GM19438 (cell line): ENCODE measurements at regions not wholly inside any gene's neighbourhood (a gene's known extent, or its start where the extent isn't known, plus 50 kb on each side); places are given as distances from the start of the nearest gene placed in this dataset.
"Not testable (repeated sequence)": the region's sequence is repeated elsewhere in the genome, so short reads cannot be mapped to it uniquely, and the experiment has no call there.

ENCODE experiments used
- ATAC-seq: cut with Tn5 transposase; IDR thresholded peaks from one replicate; pipeline ENCODE4 v1.9.1; 2021; ENCODE audit warnings: low read depth; ENCODE audit not compliant: unreplicated experiment

GRCh38 chr3:59245300-59245858 is 195.6 kb upstream of the CFAP20DC start:
- no peak for ATAC-seq

GRCh38 chr3:59244343-59244742 is 194.5 kb upstream of the CFAP20DC start:
- no peak for ATAC-seq

- ATAC-seq, result no peak
Observed at GRCh38 chr3:59243476-59243875, 193.7 kb upstream of the CFAP20DC start.

GRCh38 chr3:59240666-59241255 is 190.9 kb upstream of the CFAP20DC start:
- no peak for ATAC-seq

DNA sequence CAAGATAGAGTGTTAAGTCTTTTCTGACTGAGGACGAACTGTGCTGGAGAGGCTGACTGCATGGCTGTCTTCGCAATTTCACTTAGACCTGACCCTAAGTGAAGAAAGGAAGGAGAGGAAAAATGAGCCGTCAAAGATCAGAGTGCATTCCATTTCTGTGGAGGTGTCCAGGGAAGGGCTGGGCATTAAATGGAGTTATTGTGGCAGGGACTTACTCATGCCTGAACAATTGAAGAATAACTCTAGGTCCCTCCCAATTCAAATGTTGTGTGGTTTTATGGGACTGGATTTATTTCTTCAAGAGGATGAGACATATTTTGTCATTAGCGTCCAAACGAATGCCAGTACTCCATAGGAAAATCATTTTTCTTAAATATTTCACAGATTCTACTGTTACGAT is 187.3 kb upstream of the CFAP20DC start:
- no peak for ATAC-seq

DNA sequence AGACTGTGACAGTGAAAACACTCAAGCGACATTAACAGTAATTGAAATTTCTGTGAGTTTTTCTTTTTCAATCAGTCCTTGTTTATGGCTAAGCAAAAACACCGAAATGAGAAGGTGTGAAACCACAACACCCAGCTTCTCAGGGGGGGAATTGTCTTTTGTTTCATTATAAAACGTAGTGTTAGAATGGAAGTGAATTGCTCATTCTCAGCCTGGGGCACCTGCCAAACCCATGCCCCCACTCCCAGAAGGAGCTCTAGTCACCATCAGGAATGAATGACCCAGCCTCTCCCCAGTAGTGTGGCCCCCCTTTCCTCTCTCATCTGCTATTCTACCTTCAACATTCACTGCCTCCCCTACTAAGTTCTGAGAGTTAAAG is 185.8 kb upstream of the CFAP20DC start:
- ATAC-seq, result no peak

GRCh38 chr3:59234884-59235633 is 185.2 kb upstream of the CFAP20DC start:
- no peak for ATAC-seq

DNA sequence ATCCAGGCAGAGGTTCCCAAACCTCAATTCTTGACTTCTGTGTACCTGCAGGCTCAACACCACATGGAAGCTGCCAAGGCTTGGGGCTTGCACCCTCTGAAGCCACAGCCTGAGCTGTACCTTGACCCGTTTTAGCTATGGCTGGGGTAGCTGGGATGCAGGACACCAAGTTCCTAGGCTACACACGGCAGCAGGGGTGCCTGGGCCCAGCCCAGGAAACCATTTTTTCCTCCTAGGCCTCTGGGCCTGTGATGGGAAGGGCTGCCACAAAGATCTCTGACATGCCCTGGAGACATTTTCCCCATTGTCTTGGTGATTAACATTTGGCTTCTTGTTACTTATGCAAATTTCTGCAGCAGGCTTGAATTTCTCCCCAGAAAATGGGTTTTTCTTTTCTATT is 180.6 kb upstream of the CFAP20DC start:
- ATAC-seq, result not testable (repeated sequence)

- ATAC-seq, result no peak
Observed at GRCh38 chr3:59213860-59214259, 164.0 kb upstream of the CFAP20DC start.

DNA sequence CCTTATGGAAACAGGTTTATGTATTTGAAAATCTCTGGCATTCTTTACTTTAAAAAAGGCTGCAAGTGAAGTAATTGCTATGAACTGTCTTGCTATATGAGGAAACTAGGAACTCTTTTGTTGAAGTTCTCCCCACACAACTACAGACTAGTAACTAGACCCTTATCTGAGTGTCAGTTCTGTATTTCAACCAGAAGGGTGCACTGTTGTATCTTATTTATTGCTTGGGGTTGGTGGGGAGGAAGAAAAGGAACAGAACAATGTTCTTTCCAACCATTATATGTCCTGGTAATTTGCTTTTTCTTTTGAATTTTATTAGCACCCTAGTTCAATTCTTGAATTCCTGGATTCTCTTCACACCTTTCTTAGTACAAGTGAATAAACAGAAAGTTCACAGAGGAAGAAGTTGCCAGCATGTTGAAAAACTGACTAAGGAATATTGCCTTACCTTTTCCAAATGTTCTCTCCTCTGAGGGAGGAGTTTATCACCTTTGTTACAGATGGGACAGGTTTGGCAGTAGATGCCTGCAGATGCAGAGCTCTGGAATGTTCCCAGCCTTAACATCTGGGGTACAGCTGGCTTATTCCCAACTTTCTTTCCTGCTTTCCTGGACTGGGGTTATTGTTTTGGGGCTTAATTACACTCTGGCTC is 162.4 kb upstream of the CFAP20DC start:
- no peak for ATAC-seq

DNA sequence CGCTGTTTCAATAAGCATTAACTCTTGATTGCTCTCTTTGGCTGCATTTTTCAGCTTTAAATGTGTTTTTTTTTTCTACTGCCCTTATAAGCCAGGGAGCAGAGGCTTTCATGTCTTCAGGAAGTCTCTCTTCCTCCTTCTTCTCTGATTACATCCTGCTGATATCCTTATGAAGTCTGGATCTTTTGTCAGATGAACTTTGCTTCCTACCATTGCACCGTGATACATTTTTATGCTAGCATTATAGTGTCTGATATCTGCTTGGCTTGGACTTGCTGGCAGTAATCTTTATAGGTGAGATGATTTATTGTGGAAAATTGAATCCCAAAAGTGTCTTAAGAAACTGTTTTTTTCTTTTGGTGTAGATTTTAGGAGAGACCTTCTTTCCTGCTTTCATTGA is 160.4 kb upstream of the CFAP20DC start:
- no peak for ATAC-seq

DNA sequence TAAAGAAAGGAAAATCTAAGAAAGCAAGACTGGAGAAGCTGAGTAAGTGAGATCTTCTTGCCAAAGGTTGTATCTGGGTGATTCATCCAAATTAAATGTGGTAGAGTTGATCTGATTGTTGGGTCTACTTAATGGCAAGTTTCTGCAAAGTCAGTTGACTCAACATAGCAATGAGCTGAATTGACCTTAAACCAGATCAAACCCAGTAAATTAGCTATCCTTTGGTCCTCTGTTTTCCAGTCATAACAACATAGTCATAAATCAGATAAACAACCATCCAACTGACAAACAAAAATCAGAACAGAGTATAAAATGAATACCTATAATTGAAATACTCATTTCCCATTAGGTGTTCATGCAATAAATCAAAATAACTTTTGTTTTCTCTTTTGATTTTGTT is 142.6 kb upstream of the CFAP20DC start:
- ATAC-seq, result no peak

DNA sequence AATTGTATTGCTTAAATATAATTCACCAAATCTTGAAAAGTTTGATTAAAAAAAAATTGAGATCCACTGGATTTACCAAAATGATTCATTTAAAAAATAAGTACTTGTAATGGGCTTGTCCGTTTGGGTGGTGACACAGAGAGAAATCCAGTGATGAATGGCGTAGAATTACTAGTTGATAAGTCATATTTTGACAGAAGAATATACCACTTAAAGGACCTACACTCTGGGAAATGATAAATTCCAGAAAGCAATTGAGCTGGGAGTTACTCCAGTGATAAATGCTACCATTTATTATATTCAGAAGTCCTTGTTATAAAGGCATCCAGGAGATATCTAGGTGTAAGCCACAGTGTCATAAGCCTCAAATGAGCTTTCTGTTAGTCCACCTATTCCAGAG is 141.8 kb upstream of the CFAP20DC start:
- ATAC-seq, result no peak

DNA sequence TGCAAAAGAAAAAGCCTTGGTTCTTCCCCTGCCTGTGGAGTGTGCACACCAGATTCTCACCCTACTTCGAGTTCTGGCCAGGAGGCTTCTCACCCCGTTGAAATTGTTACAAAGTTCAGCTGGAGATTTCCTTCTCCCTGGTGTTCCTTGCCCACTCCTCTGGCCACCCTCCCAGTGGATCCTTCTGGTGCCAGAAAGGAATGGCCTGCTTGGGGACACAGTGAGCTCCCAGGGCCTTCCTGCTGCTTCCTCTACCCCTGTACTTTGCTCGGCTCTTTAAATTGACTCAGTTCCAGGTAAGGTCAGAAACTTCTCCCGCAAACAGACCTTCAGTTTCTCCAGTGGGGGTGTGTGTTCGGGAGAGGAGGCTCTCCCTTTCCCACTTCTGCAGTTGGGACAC is 140.1 kb upstream of the CFAP20DC start:
- ATAC-seq, result no peak

GRCh38 chr3:59189526-59189925 is 139.7 kb upstream of the CFAP20DC start:
- ATAC-seq, result no peak

DNA sequence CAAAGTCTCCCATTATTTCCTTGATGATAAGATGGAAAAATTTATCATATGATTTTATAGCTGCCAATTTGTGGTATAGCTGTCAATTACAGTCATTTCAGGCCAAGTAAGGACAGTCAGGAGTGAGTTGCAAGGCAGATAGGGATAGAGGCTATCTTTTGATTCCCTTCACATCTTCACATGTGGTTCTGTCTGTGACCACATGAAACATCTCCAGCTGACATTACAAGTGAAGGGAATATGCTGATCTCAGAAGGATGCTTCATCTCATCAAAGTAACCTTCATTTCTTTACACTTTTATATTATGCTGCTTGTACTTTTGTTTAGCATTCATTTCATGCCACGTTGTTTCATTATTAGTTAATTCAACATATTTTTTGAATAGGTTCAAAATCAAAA is 136.9 kb upstream of the CFAP20DC start:
- no peak for ATAC-seq

DNA sequence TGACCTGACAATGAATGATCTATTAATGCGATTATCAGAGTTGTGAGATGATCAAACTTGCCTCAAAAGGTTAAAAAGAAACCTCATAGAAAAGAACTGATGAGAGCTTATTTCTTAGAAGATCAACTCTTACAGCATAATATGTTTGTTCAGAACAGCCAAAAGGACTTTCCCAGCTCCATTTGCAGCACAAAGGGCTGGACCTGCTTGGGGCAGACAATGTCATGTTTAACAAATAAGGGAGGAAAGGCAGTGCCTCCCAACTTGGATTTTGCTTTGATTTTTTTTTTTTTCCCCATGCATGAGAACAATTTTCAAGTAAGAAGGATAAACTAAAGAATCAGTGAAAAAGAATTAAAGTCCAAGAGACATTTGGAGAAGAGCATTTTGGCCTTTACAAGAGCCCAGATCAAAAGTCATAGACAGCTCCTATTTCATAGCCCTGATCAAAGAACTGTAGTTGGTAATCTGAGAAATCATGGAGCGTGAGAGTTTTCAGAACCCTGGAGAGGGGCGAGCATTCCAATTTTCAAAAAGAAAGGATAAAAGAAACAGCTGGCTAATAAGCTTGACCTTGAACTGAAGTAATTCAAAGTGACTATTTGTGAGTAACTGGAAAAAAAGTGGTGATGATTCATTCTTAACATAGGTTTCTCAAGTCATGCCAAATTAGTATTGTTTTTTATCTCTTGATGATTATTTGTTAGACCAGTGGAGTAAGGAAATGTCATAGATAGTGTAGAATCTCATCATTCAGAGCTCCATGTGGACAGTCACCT is 136.0 kb upstream of the CFAP20DC start:
- no peak for ATAC-seq

- no peak for ATAC-seq
Observed at GRCh38 chr3:59180006-59180405, 130.2 kb upstream of the CFAP20DC start.

DNA sequence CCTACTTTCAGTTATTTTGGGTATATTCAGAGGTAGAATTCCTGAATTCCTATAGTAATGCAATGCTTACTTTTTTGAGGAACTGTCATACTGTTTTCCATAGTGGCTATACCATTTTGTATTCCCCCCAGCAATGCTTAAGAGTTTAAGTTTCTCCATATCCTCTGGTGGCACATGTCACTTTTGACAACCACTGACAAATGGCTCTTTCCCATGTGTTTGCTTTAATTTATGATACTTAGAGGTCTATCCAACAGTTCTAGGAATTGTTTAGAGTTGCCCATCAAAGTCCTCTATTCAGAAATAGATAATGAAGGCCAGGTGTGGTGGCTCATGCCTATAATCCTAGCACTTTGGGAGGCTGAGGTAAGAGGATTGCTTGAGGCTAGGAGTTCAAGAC is 128.9 kb upstream of the CFAP20DC start:
- ATAC-seq, result no peak

GRCh38 chr3:59171491-59171890 is 121.7 kb upstream of the CFAP20DC start:
- no peak for ATAC-seq

GRCh38 chr3:59170166-59170565 is 120.3 kb upstream of the CFAP20DC start:
- ATAC-seq, result not testable (repeated sequence)
